Spleen (tissue), 7 donors: ENCODE measurements at regions not wholly inside any gene's neighbourhood (a gene's known extent, or its start where the extent isn't known, plus 50 kb on each side); places are given as distances from the start of the nearest gene placed in this dataset.

Source experiments
- POLR2A ChIP-seq, 3 donors: fragments of 450-650 bp; IDR thresholded peaks; one replicate each; pipeline ENCODE4 v1.5.1; 2017; ENCODE audit warnings: antibody characterized with exemption in 3 of 3, mild to moderate bottlenecking in 1 of 3
- TF ChIP-seq, protein P1 (sequence below), 11 experiments: fragments of 200-600 bp in 7 of 11; fragments of 450-650 bp in 4 of 11; sonication (generic) in 4 of 11; IDR thresholded peaks in 8 of 11; conservative IDR thresholded peaks in 3 of 11; 1 replicate in 7 of 11; 2 replicates in 4 of 11; pipeline versions ENCODE4 v1.4.0 to v1.8.0; 2016 to 2021; ENCODE audit warnings: antibody characterized with exemption in 11 of 11, inconsistent platforms in 4 of 11, mild to moderate bottlenecking in 1 of 11
- donor health status: DM: no; HTN: no; CAD: no; lungs with moderate emphysema.
- donor health status: DM: no; HTN: no; CAD: no.
- donor health status: DM: no; HTN: no; CAD: no.

- TF ChIP-seq, protein P1, sequence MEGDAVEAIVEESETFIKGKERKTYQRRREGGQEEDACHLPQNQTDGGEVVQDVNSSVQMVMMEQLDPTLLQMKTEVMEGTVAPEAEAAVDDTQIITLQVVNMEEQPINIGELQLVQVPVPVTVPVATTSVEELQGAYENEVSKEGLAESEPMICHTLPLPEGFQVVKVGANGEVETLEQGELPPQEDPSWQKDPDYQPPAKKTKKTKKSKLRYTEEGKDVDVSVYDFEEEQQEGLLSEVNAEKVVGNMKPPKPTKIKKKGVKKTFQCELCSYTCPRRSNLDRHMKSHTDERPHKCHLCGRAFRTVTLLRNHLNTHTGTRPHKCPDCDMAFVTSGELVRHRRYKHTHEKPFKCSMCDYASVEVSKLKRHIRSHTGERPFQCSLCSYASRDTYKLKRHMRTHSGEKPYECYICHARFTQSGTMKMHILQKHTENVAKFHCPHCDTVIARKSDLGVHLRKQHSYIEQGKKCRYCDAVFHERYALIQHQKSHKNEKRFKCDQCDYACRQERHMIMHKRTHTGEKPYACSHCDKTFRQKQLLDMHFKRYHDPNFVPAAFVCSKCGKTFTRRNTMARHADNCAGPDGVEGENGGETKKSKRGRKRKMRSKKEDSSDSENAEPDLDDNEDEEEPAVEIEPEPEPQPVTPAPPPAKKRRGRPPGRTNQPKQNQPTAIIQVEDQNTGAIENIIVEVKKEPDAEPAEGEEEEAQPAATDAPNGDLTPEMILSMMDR (IDR thresholded peaks at IDR 0.05 in 8 of 11, conservative IDR thresholded peaks at IDR 0.05 in 3 of 11) = no peak
- no peak for TF ChIP-seq POLR2A (IDR thresholded peaks at IDR 0.05)
Observed at GRCh38 chr4:34939073-34939472, 1305.2 kb downstream of the ARAP2 start.
